MCF 10A (cell line): ENCODE measurements at regions not wholly inside any gene's neighbourhood (a gene's known extent, or its start where the extent isn't known, plus 50 kb on each side); places are given as distances from the start of the nearest gene placed in this dataset.

Source experiments
- BruUV-seq: library from RNA; stranded (reverse); fragments of 400-500 nt; replicated peaks from 2 replicates; lab custom pipeline; 2021; lab: Mats Ljungman, UMichigan
- CTCF ChIA-PET: fragments of 300-600 bp; sonication (Branson Sonifier 250); formaldehyde crosslinking; extraction: SDS; loops from one replicate; lab custom pipeline; 2021; ENCODE audit warnings: antibody characterized with exemption, inconsistent platforms; lab: Yijun Ruan, JAX
- POLR2A ChIA-PET: fragments of 300-600, 350-650 bp; sonication (Branson Sonifier 250); formaldehyde crosslinking; extraction: SDS; loops from one replicate; lab custom pipeline; 2020; ENCODE audit warnings: antibody characterized with exemption, inconsistent platforms; lab: Yijun Ruan, JAX
- DNase-seq: peaks from one replicate; pipeline ENCODE4 v3.0.0-alpha.2; 2018; ENCODE audit not compliant: unreplicated experiment
- H3K27ac Mint-ChIP-seq: one replicate; pipeline ENCODE4 v1.8.0; 2022; ENCODE audit warnings: mild to moderate bottlenecking, low read depth, mixed read lengths; ENCODE audit not compliant: unreplicated experiment
- H3K27me3 Mint-ChIP-seq: one replicate; pipeline ENCODE4 v1.8.0; 2022; ENCODE audit warnings: mixed read lengths; ENCODE audit not compliant: insufficient read depth, unreplicated experiment
- H3K36me3 Mint-ChIP-seq: one replicate; pipeline ENCODE4 v1.8.0; 2022; ENCODE audit warnings: mild to moderate bottlenecking, moderate library complexity, mixed read lengths; ENCODE audit not compliant: insufficient read depth, unreplicated experiment
- H3K4me1 Mint-ChIP-seq: one replicate; pipeline ENCODE4 v1.8.0; 2022; ENCODE audit warnings: mixed read lengths; ENCODE audit not compliant: insufficient read depth, unreplicated experiment
- H3K4me3 Mint-ChIP-seq: one replicate; pipeline ENCODE4 v1.8.0; 2022; ENCODE audit warnings: mild to moderate bottlenecking, moderate library complexity, mixed read lengths; ENCODE audit not compliant: unreplicated experiment
- H3K9me3 Mint-ChIP-seq: one replicate; pipeline ENCODE4 v1.8.0; 2022; ENCODE audit warnings: mixed read lengths; ENCODE audit not compliant: unreplicated experiment
- CTCF ChIP-seq: fragments of 200-600 bp; IDR thresholded peaks from one replicate; pipeline ENCODE4 v1.8.0; 2022; ENCODE audit warnings: antibody characterized with exemption, mild to moderate bottlenecking; ENCODE audit not compliant: unreplicated experiment
- intact Hi-C: fragments of 100-400 bp; cut with micrococcal nuclease; formaldehyde crosslinking; loops from 2 replicates; pipeline ENCODE4 v1.14.1; 2022

DNA sequence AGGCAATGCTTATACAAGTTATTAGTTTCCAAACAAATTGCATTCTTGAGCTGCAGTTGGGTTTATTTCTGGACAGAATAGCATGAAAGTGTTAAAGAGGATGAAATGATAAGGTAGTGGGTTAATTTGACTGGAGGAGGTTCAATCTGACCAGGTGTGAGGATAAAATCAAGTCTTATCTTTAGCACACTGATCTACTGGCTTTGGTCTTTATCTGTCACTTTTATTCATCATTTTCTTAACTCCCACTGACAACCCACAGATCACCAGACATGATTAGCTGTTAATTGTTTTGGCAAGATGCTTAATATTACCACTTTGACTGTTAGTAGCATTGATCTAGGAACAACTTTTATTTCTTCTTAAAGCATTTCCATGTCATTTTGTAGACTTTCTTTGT is 74.4 kb upstream of the CNTLN start:
- H3K4me1 Mint-ChIP-seq: no peaks in the 10 kb centered on the region
- H3K36me3 Mint-ChIP-seq: no peaks in the 10 kb centered on the region
- no peaks in the 10 kb centered on the region for H3K9me3 Mint-ChIP-seq
- no TSS peak for BruUV-seq
- CTCF ChIA-PET: interaction anchor here (0.5 to 1.2 kb wide), 2 partner anchors 9 to 343 kb away, joined by 3 to 6 read pairs; no protein-coding TSS in a partner anchor
- no peak overlapping the region for H3K4me3 Mint-ChIP-seq
- DNase-seq: no peak
- POLR2A ChIA-PET: no interaction called here
- H3K27ac Mint-ChIP-seq: no peak overlapping the region
- intact Hi-C loops: loop anchor here (5.0 to 10.0 kb wide), 2 partner anchors 52 to 744 kb away; no protein-coding TSS in a partner anchor
- H3K27me3 Mint-ChIP-seq: peaks cover 8% of the 10 kb centered on the region
- TF ChIP-seq CTCF: no peak

GRCh38 chr9:17059465-17059864 is 75.4 kb upstream of the CNTLN start:
- Mint-ChIP-seq H3K4me3 (no peak overlapping the region), H3K36me3 (no peaks in the 10 kb centered on the region), H3K27ac (no peak overlapping the region), H3K9me3 (no peaks in the 10 kb centered on the region), H3K4me1 (no peaks in the 10 kb centered on the region), H3K27me3 (peaks cover 8% of the 10 kb centered on the region)
- no TSS peak for BruUV-seq
- no peak for TF ChIP-seq CTCF
- CTCF ChIA-PET: interaction anchor here (0.7 kb wide), 1 partner anchor 75 kb away, joined by 3 read pairs; the partner anchor contains the start of gene CNTLN
- no peak for DNase-seq
- intact Hi-C loops: no loop called here
- POLR2A ChIA-PET: no interaction called here

DNA sequence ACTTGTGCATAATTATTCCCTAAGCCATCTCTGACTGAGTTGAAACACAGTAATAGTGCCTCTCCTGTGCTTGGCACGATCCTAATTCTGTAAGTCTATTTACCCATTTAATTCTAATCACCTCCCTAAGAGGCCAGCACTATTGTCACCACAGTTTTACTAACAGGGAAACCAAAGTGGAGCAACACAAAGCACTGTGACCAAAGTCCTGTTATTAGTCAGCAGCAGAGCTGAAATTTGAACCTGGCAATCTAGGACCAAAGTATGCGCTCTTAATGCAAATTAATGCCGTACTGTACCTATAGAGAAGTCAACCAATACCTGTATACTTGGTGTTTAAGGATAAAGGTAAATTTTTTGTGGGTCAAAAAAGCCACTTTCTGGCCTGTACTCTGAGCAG is 77.1 kb upstream of the CNTLN start:
- Mint-ChIP-seq H3K27ac (no peak overlapping the region), H3K9me3 (no peaks in the 10 kb centered on the region), H3K4me3 (no peak overlapping the region), H3K36me3 (no peaks in the 10 kb centered on the region), H3K4me1 (no peaks in the 10 kb centered on the region), H3K27me3 (no peaks in the 10 kb centered on the region)
- ChIA-PET CTCF (interaction anchor here (0.6 to 0.7 kb wide), 3 partner anchors 59 to 1156 kb away, joined by 3 to 4 read pairs (median 3); no protein-coding TSS in a partner anchor), POLR2A (no interaction called here)
- no TSS peak for BruUV-seq
- no peak for DNase-seq
- intact Hi-C loops: no loop called here
- TF ChIP-seq CTCF: no peak

- Mint-ChIP-seq H3K4me1 (no peaks in the 10 kb centered on the region), H3K4me3 (no peak overlapping the region), H3K27me3 (no peaks in the 10 kb centered on the region), H3K27ac (no peak overlapping the region), H3K36me3 (no peaks in the 10 kb centered on the region), H3K9me3 (no peaks in the 10 kb centered on the region)
- TF ChIP-seq CTCF: no peak
- intact Hi-C loops: no loop called here
- no peak for DNase-seq
- ChIA-PET POLR2A (no interaction called here), CTCF (interaction anchor here (0.6 to 4.0 kb wide), 3 partner anchors 11 to 68 kb away, joined by 3 to 36 read pairs (median 4); no protein-coding TSS in a partner anchor)
- BruUV-seq: no TSS peak
Observed at GRCh38 chr9:17052626-17053025, 82.2 kb upstream of the CNTLN start.
